K562 (cell line): ENCODE measurements at regions not wholly inside any gene's neighbourhood (a gene's known extent, or its start where the extent isn't known, plus 50 kb on each side); places are given as distances from the start of the nearest gene placed in this dataset.

ENCODE experiments used
- ATAC-seq: fragments of 200-7000 bp; cut with Tn5 transposase; 3 replicates; pipeline ENCODE4 v1.9.1; 2020; ENCODE audit warnings: moderate library complexity
- BruUV-seq: library from RNA; stranded (reverse); fragments of 400-500 nt; replicated peaks from 2 replicates; lab custom pipeline; 2021; lab: Mats Ljungman, UMichigan
- CTCF ChIA-PET: fragments of 300-600 bp; formaldehyde crosslinking; extraction: SDS; loops from one replicate; lab custom pipeline; 2021; ENCODE audit warnings: low intra/inter-chr PET ratio; lab: Yijun Ruan, JAX
- POLR2A ChIA-PET: fragments of 300-600, 350-650 bp; sonication (Branson Sonifier 250); formaldehyde crosslinking; extraction: SDS; loops from one replicate; lab custom pipeline; 2021; ENCODE audit warnings: antibody characterized with exemption, inconsistent platforms; lab: Yijun Ruan, JAX
- DNase-seq, 4 experiments: peaks; one replicate each; pipeline versions ENCODE4 v3.0.0 to v3.0.0-alpha.2; 2011 to 2018; ENCODE audit warnings: low spot score in 3 of 4, mixed read lengths in 3 of 4; ENCODE audit errors: extremely low read depth in 1 of 4
- FAIRE-seq: peaks from 2 replicates; lab custom pipeline; 2011; peaks lifted over from hg19 to GRCh38; lab: Jason Lieb, UNC
- H2AFZ ChIP-seq: 2 replicates; pipeline ENCODE4 v1.6.0; 2011; ENCODE audit warnings: low read depth, low read length, control low read depth, inconsistent platforms
- H3K27ac ChIP-seq: fragments of 200-600 bp; 3 replicates; pipeline ENCODE4 v1.8.0; 2011; ENCODE audit warnings: low read depth, mild to moderate bottlenecking, control low read depth, inconsistent platforms, low read length, moderate library complexity, mixed read lengths; ENCODE audit errors: extremely low read depth
- H3K27me3 ChIP-seq, 2 experiments: fragments of 300-600 bp in 1 of 2; 2 replicates in 1 of 2; 3 replicates in 1 of 2; pipeline versions ENCODE4 v1.6.0 to v1.8.0; 2011; ENCODE audit warnings: inconsistent platforms in 2 of 2, low read length in 2 of 2, mild to moderate bottlenecking in 1 of 2, mixed read lengths in 1 of 2, moderate library complexity in 1 of 2; ENCODE audit not compliant: control insufficient read depth in 2 of 2, insufficient read depth in 2 of 2
- H3K36me3 ChIP-seq: fragments of 300-600 bp; 3 replicates; pipeline ENCODE4 v1.8.0; 2011; ENCODE audit warnings: mild to moderate bottlenecking, low read length, inconsistent platforms; ENCODE audit not compliant: control insufficient read depth, insufficient read depth
- H3K4me1 ChIP-seq, 2 experiments: fragments of 200-600 bp in 1 of 2; replicated peaks in 1 of 2; 2 replicates in 1 of 2; 3 replicates in 1 of 2; pipeline versions ENCODE4 v1.5.1 to v1.8.0; 2011; ENCODE audit warnings: inconsistent platforms in 2 of 2, low read length in 2 of 2, mild to moderate bottlenecking in 1 of 2, mixed read lengths in 1 of 2, moderate library complexity in 1 of 2; ENCODE audit not compliant: control insufficient read depth in 2 of 2, insufficient read depth in 2 of 2
- H3K4me2 ChIP-seq: 2 replicates; pipeline ENCODE4 v1.6.1; 2011; ENCODE audit warnings: low read length, control low read depth, inconsistent platforms, mixed read lengths; ENCODE audit not compliant: insufficient read depth
- H3K4me3 ChIP-seq: fragments of 200-600 bp; sonication (generic), shearing (Covaris generic); 2 replicates; pipeline ENCODE4 v1.5.1; 2016; ENCODE audit warnings: control low read depth, inconsistent platforms
- H3K79me2 ChIP-seq: fragments of 200-600 bp; 3 replicates; pipeline ENCODE4 v1.8.0; 2011; ENCODE audit warnings: low read length, inconsistent platforms; ENCODE audit not compliant: control insufficient read depth, insufficient read depth
- H3K9ac ChIP-seq, 2 experiments: 2 replicates each; pipeline versions ENCODE4 v1.6.0 to v1.6.1; 2011; ENCODE audit warnings: low read depth in 2 of 2, low read length in 2 of 2, control low read depth in 1 of 2, inconsistent platforms in 1 of 2, mild to moderate bottlenecking in 1 of 2, mixed read lengths in 1 of 2; ENCODE audit not compliant: insufficient read depth in 1 of 2
- H3K9me1 ChIP-seq: one replicate; pipeline ENCODE4 v1.6.0; 2011; ENCODE audit warnings: inconsistent platforms, mild to moderate bottlenecking, low read length, moderate library complexity; ENCODE audit not compliant: control insufficient read depth, insufficient read depth
- H3K9me3 ChIP-seq: replicated peaks from 2 replicates; pipeline ENCODE4 v1.5.1; 2011; ENCODE audit warnings: low read depth, low read length, inconsistent platforms; ENCODE audit not compliant: control insufficient read depth, insufficient read depth
- H4K20me1 ChIP-seq: replicated peaks from 2 replicates; pipeline ENCODE4 v1.6.1; 2011; ENCODE audit warnings: low read length, inconsistent platforms, mixed read lengths; ENCODE audit not compliant: control insufficient read depth, insufficient read depth
- HDAC2 ChIP-seq: fragments of 450-650 bp; IDR thresholded peaks from 2 replicates; pipeline ENCODE4 v1.6.1; 2016; ENCODE audit warnings: mild to moderate bottlenecking
- HEY1 ChIP-seq: fragments of 250-450 bp; sonication (Bioruptor Pico); IDR thresholded peaks from 2 replicates; pipeline ENCODE4 v1.5.0; 2020; ENCODE audit warnings: mild to moderate bottlenecking, moderate library complexity, borderline replicate concordance
- HOXB6 ChIP-seq: fragments of 250-450 bp; sonication (Bioruptor Pico); IDR thresholded peaks from 2 replicates; pipeline ENCODE4 v1.5.1; 2022; ENCODE audit warnings: mild to moderate bottlenecking, borderline replicate concordance
- ILK ChIP-seq: fragments of 450-650 bp; IDR thresholded peaks from 2 replicates; pipeline ENCODE4 v1.6.1; 2016; ENCODE audit warnings: missing genetic modification characterization, low read depth, mild to moderate bottlenecking, missing compliant biosample characterization, moderate library complexity, borderline replicate concordance
- MYNN ChIP-seq, 2 experiments: sonication (generic); formaldehyde crosslinking in 1 of 2; IDR thresholded peaks; 2 replicates each; pipeline versions ENCODE4 v1.5.0 to v1.6.1; 2016 to 2020; ENCODE audit warnings: antibody characterized with exemption in 1 of 2, missing genetic modification reagents in 1 of 2
- POLR2AphosphoS2 ChIP-seq: IDR thresholded peaks from 2 replicates; pipeline ENCODE4 v1.6.1; 2012; ENCODE audit warnings: low read length, improper control_type of control experiment
- PTTG1 ChIP-seq: fragments of 450-650 bp; IDR thresholded peaks from 2 replicates; pipeline ENCODE4 v1.6.1; 2016; ENCODE audit warnings: low read depth, mild to moderate bottlenecking, missing genetic modification characterization, missing compliant biosample characterization
- RFX1 ChIP-seq: fragments of 450-650 bp; IDR thresholded peaks from 2 replicates; pipeline ENCODE4 v1.6.1; 2016; ENCODE audit warnings: mild to moderate bottlenecking, moderate library complexity
- TAF15 ChIP-seq: fragments of 200-400 bp; formaldehyde crosslinking; IDR thresholded peaks from 2 replicates; pipeline ENCODE4 v1.6.1; 2017; ENCODE audit warnings: mild to moderate bottlenecking, low read depth, low read length, moderate library complexity
- TBP ChIP-seq: optimal IDR thresholded peaks from 2 replicates; pipeline ENCODE3; 2011; ENCODE audit warnings: low read depth, low read length, improper control_type of control experiment
- TCF3 ChIP-seq: sonication (generic); formaldehyde crosslinking; IDR thresholded peaks from 2 replicates; pipeline ENCODE4 v1.4.0; 2020; ENCODE audit warnings: mild to moderate bottlenecking, missing genetic modification reagents
- TCFL5 ChIP-seq: fragments of 250-450 bp; sonication (Bioruptor Pico); conservative IDR thresholded peaks from 2 replicates; pipeline ENCODE4 v1.6.1; 2021; ENCODE audit warnings: mild to moderate bottlenecking, moderate library complexity, matching md5 sums
- YY1 ChIP-seq, 3 experiments: IDR thresholded peaks; 2 replicates each; pipeline ENCODE4 v1.6.1; 2011; ENCODE audit warnings: low read length in 2 of 3, mild to moderate bottlenecking in 2 of 3, moderate library complexity in 2 of 3, borderline replicate concordance in 1 of 3, control low read depth in 1 of 3, low read depth in 1 of 3; ENCODE audit not compliant: insufficient read depth in 3 of 3, insufficient replicate concordance in 2 of 3, control insufficient read depth in 1 of 3, insufficient read length in 1 of 3; ENCODE audit errors: extremely low read depth in 1 of 3
- ZC3H8 ChIP-seq: fragments of 450-650 bp; IDR thresholded peaks from 2 replicates; pipeline ENCODE4 v1.6.1; 2017
- ZNF143 ChIP-seq: sonication (generic); formaldehyde crosslinking; IDR thresholded peaks from 2 replicates; pipeline ENCODE4 v1.9.0; 2022; ENCODE audit warnings: mild to moderate bottlenecking, missing genetic modification reagents
- ZNF274 ChIP-seq: IDR thresholded peaks from 2 replicates; pipeline ENCODE4 v1.6.1; 2011; ENCODE audit warnings: low read depth, mild to moderate bottlenecking, low read length, moderate library complexity, borderline replicate concordance
- ZNF41 ChIP-seq: fragments of 250-450 bp; sonication (Bioruptor Pico); conservative IDR thresholded peaks from 2 replicates; pipeline ENCODE4 v1.4.0; 2020; ENCODE audit warnings: mild to moderate bottlenecking
- ZSCAN32 ChIP-seq: fragments of 450-650 bp; formaldehyde crosslinking; IDR thresholded peaks from 2 replicates; pipeline ENCODE4 v1.4.0; 2020; ENCODE audit warnings: mild to moderate bottlenecking, moderate library complexity
- WGBS: fragments of 100-300 bp; shearing (Covaris generic); methylation state at CpG from one replicate; pipeline ENCODE4 v1.1.6; 2016; ENCODE audit warnings: low coverage, mixed read lengths; ENCODE audit not compliant: insufficient coverage; ENCODE audit errors: missing lambda C conversion rate; 5-methylcytosine and 5-hydroxymethylcytosine counted together
- in situ Hi-C: fragments of 300-500 bp; cut with MboI; formaldehyde crosslinking; loops from 4 replicates; pipeline ENCODE4 v1.15.0; 2018; ENCODE audit warnings: inconsistent platforms, mixed read lengths
- intact Hi-C: fragments of 100-400 bp; cut with micrococcal nuclease; formaldehyde crosslinking; loops from 2 replicates; pipeline ENCODE4 v1.14.2; 2022

DNA sequence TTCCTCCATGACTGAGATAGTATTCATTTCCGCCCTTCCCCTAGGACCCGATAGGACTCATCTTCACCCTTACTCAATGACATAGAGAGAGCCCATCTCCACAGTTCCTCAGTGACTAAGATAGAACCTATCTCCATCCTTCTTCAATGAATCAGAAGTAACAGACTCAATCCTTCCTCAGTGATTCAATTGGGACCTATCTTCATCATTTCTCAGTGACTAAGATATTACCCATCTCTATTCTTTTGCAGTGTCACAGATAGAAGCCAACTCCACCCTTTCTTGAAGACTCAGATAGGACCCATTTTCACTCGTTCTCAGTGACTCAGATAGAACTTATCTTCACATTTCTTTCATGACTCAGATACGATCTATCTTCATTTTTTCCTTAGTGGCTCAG, 164.6 kb downstream of the FBXO4 start:
- no peaks in the 10 kb centered on the region for H4K20me1 ChIP-seq
- H3K9me3 ChIP-seq = no peaks in the 10 kb centered on the region
- intact Hi-C loops = no loop called here
- H3K27ac ChIP-seq = no peak overlapping the region
- no peaks in the 10 kb centered on the region for H3K4me1 ChIP-seq
- H2AFZ ChIP-seq = no peak overlapping the region
- H3K4me3 ChIP-seq = no peak overlapping the region
- no TSS peak for BruUV-seq
- in situ Hi-C loops = no loop called here
- no peaks in the 10 kb centered on the region for H3K27me3 ChIP-seq
- H3K9me1 ChIP-seq = no peaks in the 10 kb centered on the region
- WGBS = 1% methylated on average over 4 of the region's 4 CpGs
- ChIA-PET POLR2A (no interaction called here), CTCF (no interaction called here)
- DNase-seq (no peak), ATAC-seq (no peak), FAIRE-seq (no peak)
- no peak overlapping the region for H3K9ac ChIP-seq
- no peaks in the 10 kb centered on the region for H3K36me3 ChIP-seq
- H3K79me2 ChIP-seq = no peaks in the 10 kb centered on the region
- no peak overlapping the region for H3K4me2 ChIP-seq
- no peak for TF ChIP-seq ZSCAN32 (CRISPR knock-in tag)
- TF ChIP-seq PTTG1 (tag) = no peak
- no peak for TF ChIP-seq ILK (tag)
- no peak for TF ChIP-seq TAF15
- TF ChIP-seq ZNF274 = no peak
- TF ChIP-seq TBP = no peak
- no peak for TF ChIP-seq ZNF143
- TF ChIP-seq RFX1 = no peak
- TF ChIP-seq TCF3 (CRISPR knock-in tag) = no peak
- TF ChIP-seq ZNF41 (CRISPR knock-in tag) = no peak
- TF ChIP-seq POLR2AphosphoS2 = no peak
- no peak for TF ChIP-seq TCFL5 (CRISPR knock-in tag)
- no peak for TF ChIP-seq YY1 (IDR thresholded peaks at IDR 0.05; ENCODE audit: borderline replicate concordance in 1 of 3, control insufficient read depth in 1 of 3, extremely low read depth in 1 of 3, insufficient read depth in 3 of 3, insufficient read length in 1 of 3, insufficient replicate concordance in 2 of 3, low read depth in 1 of 3, low read length in 2 of 3)
- no peak for TF ChIP-seq HOXB6
- TF ChIP-seq HDAC2 = no peak
- TF ChIP-seq ZC3H8 = no peak
- TF ChIP-seq HEY1 (CRISPR knock-in tag) = no peak
- no peak for TF ChIP-seq MYNN (IDR thresholded peaks at IDR 0.05)
- no peak for TF ChIP-seq MYNN (CRISPR knock-in tag; IDR thresholded peaks at IDR 0.05)
